ENCODE measurements at regions not wholly inside any gene's neighbourhood (a gene's known extent, or its start where the extent isn't known, plus 50 kb on each side); places are given as distances from the start of the nearest gene placed in this dataset.
"Not testable (repeated sequence)": the region's sequence is repeated elsewhere in the genome, so short reads cannot be mapped to it uniquely, and the experiment has no call there.

- in situ Hi-C loops (cut with MboI; ENCODE audit: low sequenced_read_pairs), result no loop called here
Measured at GRCh38 chr5:167294882-167295680, 996.4 kb upstream of the WWC1 start.

- in situ Hi-C loops (cut with MboI; ENCODE audit: low sequenced_read_pairs), result no loop called here
Measured at GRCh38 chr5:167295681-167296005, 995.8 kb upstream of the WWC1 start.

GRCh38 chr5:167296066-167296465 lies 995.4 kb upstream of the WWC1 start:
- in situ Hi-C loops (cut with MboI; ENCODE audit: low sequenced_read_pairs), result no loop called here

GRCh38 chr5:167296661-167297060 lies 994.8 kb upstream of the WWC1 start:
- in situ Hi-C loops (cut with MboI; ENCODE audit: low sequenced_read_pairs), result no loop called here

GRCh38 chr5:167299861-167300260 lies 991.6 kb upstream of the WWC1 start:
- in situ Hi-C loops (cut with MboI; ENCODE audit: low sequenced_read_pairs), result not testable (repeated sequence)

- in situ Hi-C loops (cut with MboI; ENCODE audit: low sequenced_read_pairs), result no loop called here
Measured at GRCh38 chr5:167303582-167303981, 987.9 kb upstream of the WWC1 start.

- in situ Hi-C loops (cut with MboI; ENCODE audit: low sequenced_read_pairs), result no loop called here
Measured at GRCh38 chr5:167304834-167305469, 986.5 kb upstream of the WWC1 start.

GRCh38 chr5:167305591-167306213 lies 985.7 kb upstream of the WWC1 start:
- in situ Hi-C loops (cut with MboI; ENCODE audit: low sequenced_read_pairs), result no loop called here

GRCh38 chr5:167307042-167307441 lies 984.4 kb upstream of the WWC1 start:
- in situ Hi-C loops (cut with MboI; ENCODE audit: low sequenced_read_pairs), result no loop called here

GRCh38 chr5:167308466-167308865 lies 983.0 kb upstream of the WWC1 start:
- in situ Hi-C loops (cut with MboI; ENCODE audit: low sequenced_read_pairs), result no loop called here

- in situ Hi-C loops (cut with MboI; ENCODE audit: low sequenced_read_pairs), result no loop called here
Measured at GRCh38 chr5:167309941-167310517, 981.4 kb upstream of the WWC1 start.

- in situ Hi-C loops (cut with MboI; ENCODE audit: low sequenced_read_pairs), result no loop called here
Measured at GRCh38 chr5:167311340-167311739, 980.1 kb upstream of the WWC1 start.

GRCh38 chr5:167312225-167312624 lies 979.2 kb upstream of the WWC1 start:
- in situ Hi-C loops (cut with MboI; ENCODE audit: low sequenced_read_pairs), result no loop called here

GRCh38 chr5:167315762-167316161 lies 975.7 kb upstream of the WWC1 start:
- in situ Hi-C loops (cut with MboI; ENCODE audit: low sequenced_read_pairs), result no loop called here

- in situ Hi-C loops (cut with MboI; ENCODE audit: low sequenced_read_pairs), result no loop called here
Measured at GRCh38 chr5:167317884-167318283, 973.6 kb upstream of the WWC1 start.

- in situ Hi-C loops (cut with MboI; ENCODE audit: low sequenced_read_pairs), result no loop called here
Measured at GRCh38 chr5:167319243-167319642, 972.2 kb upstream of the WWC1 start.

GRCh38 chr5:167320019-167320418 lies 971.4 kb upstream of the WWC1 start:
- in situ Hi-C loops (cut with MboI; ENCODE audit: low sequenced_read_pairs), result no loop called here

GRCh38 chr5:167332309-167332708 lies 959.1 kb upstream of the WWC1 start:
- in situ Hi-C loops (cut with MboI; ENCODE audit: low sequenced_read_pairs), result no loop called here

- in situ Hi-C loops (cut with MboI; ENCODE audit: low sequenced_read_pairs), result no loop called here
Measured at GRCh38 chr5:167336161-167336560, 955.3 kb upstream of the WWC1 start.

- in situ Hi-C loops (cut with MboI; ENCODE audit: low sequenced_read_pairs), result no loop called here
Measured at GRCh38 chr5:167339205-167339604, 952.2 kb upstream of the WWC1 start.

GRCh38 chr5:167346461-167346860 lies 945.0 kb upstream of the WWC1 start:
- in situ Hi-C loops (cut with MboI; ENCODE audit: low sequenced_read_pairs), result no loop called here

Data from HL-60/S4 (cell line).